NCI-H82 (cell line): ENCODE measurements at regions not wholly inside any gene's neighbourhood (a gene's known extent, or its start where the extent isn't known, plus 50 kb on each side); places are given as distances from the start of the nearest gene placed in this dataset.

Source experiments
- DNase-seq: peaks from one replicate; lab custom pipeline; 2025; lab: John Stamatoyannopoulos, UW

DNA sequence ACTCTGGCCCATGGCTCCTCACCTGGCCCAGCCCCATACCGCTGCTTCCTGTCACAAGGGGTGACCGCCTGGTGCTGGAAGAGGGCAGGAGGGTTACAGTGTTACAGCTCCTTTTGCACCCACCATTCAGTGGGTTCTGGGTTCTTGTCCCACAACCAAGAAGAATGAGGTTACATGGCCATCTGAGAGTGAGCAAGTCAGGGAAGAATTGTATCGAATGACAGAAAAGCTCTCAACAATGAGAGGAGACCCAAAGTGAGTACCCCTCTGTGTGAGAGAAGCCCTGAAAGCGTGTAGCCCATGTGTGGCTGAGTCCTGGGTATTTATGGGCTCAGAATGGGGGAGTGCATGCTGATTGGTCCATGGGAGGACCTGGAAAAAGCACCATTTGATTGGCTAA lies 888.5 kb downstream of the ADGRL2 start:
- DNase-seq, result no peak

DNA sequence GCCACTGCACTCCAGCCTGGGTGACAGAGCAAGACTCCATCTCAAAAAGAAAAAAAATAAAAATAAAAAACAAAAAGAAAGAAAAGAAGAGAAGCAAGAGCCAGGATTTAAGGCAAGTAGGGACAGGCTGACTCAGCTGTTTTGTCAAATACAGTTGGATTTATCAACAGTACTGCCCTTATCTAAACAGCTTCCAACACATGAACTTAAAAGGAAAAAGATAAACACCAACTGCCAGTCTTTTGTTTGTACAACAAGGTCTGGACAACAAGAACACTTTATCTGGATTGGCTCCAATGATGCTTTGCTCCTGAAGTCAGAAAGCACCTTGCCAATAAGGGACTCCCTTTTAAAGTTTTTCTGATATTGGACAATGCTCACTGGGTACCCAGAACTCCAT lies 886.0 kb downstream of the ADGRL2 start:
- DNase-seq, result no peak

DNA sequence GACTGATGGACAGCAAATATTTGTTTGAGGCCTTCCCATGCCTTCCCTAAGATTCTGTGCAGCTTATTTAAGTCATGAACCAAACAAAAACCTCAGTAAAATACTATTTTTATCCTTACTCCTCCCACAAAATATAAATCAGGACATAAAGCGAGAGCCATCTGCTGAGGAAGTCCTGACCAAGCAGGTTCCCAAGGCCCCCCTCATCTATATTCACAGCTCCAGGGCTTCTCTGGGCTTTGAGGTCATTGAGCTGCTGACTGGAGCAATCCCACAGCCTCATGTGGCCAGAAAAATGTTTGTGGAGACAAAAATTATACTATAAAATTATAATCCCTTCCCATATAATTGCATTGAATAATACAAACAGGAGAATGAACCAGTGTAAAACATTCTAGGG lies 846.2 kb downstream of the ADGRL2 start:
- DNase-seq, result no peak

DNA sequence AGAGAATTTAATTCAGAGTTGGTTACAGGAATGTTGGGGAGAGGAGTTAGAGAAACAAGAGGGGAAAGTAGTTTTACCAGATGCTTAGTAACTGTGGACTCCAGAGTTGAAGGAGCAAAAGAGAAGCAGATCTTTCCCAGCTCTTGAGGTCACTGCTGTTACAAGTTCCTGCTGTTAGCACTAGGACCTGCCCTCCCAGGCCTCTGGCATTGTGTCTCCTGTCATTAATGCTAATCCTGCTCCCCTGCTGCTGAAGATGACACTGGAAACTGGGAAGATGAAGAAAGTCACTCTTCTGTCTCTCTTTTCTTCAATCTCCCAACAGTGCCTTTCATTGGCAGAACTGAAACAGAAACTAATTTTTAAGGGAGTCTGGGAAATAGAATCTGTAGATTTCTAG lies 845.6 kb downstream of the ADGRL2 start:
- peak; percentile 8 for DNase-seq

DNA sequence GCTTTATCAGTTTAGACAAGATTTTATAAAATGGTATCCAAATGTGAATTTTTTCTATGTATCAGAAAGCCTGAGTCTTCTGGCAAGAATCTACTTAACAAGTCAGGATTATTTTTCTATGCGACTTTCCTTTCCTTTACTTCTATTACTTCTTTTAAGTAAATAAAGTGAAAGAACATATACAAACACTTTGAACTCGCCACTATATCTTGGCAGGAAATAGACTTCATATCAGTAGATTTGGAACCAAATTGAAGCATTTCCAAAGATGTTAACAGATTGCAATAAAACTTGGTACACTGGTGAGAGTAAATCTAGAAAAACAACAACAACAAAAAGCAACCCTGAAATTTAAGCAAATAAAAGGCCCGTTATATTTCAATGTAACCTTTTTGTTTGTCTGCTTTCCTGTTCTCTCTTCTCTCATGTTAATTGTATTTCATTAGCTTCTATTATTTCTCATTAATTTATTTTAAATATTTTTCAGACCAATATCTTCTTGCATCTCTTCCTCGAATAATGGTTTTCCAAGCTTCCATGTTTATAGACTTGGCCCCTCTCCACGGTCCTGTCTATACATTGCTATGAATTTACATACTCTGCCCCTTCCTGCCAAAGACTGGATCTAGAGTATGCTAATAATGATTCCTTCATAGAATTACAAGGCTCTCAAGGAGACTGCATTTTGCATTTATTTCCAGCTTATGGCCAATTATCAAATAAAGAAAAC lies 843.6 kb downstream of the ADGRL2 start:
- no peak for DNase-seq

DNA sequence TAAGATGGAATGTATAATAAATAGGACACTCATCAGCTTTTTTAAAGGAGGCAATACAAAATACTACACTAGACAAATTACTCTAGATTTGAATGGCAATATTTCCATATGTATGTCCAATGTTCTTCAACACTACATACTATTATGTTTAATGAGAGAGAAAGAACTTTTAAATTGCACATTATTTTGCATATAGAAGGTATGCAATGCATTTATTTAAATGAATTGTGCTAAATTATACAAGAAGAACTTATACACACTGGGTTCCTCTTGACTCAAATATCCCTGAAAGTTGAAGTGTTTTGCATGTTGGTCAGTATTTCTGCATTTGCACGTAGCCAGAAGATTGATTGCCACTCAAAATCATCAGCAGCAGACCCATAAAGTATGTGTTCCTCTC lies 839.6 kb downstream of the ADGRL2 start:
- DNase-seq, result no peak

DNA sequence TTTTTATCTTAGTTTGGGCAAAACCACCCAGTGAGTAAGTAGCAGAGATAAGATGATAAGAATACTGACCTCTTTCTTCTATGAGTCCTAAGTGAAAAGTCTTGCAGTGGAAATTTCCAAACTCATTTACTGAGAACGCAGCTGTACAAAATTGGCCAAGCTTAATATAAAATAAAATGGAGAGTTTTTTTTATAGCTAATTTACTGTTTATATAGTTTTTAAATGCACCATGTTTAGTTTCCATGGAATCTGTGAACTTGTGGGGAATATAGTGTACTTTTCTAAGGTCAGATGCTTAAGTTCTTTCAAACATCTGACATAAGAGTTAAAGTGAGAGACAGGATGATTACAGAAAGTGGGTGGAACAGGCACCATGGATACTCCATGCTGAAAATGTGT lies 833.5 kb downstream of the ADGRL2 start:
- DNase-seq, result no peak

DNA sequence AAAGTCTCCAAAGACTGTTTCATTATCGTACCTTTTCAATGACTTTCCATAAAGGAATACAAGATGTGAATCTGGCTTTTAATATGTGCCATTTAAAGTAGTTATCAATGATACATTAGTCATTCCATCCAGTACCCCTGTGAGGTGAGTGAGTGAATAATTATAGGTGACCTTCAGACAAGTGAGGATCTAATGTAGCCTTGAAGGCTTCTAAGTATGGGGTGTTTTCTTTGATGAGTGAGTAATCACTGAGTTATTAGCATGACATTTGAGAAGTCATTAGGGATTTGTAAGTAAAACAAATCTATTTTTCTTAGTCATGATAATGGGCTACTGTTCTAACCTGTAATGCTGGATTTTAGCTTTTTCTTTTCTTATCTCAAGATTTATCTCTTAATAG lies 831.4 kb downstream of the ADGRL2 start:
- no peak for DNase-seq

DNA sequence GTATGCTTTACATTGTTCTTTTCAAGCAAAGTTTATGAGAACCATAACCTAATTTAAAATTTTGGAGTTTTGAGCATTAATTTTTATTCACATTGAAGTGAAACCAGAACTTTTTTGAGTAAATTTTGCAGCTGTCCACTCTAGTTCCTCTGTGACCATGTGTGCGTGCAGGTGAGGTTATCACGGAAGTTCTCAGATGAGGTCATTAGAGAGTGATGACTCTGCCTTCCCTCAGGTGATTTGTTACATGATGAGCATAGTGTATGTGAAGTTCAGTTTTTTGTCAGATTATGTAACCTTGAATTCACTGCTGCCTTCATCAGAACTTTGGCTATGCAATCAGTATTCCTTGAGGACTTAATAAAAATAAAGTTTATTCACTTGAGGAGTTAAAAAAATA lies 828.2 kb downstream of the ADGRL2 start:
- DNase-seq, result no peak

DNA sequence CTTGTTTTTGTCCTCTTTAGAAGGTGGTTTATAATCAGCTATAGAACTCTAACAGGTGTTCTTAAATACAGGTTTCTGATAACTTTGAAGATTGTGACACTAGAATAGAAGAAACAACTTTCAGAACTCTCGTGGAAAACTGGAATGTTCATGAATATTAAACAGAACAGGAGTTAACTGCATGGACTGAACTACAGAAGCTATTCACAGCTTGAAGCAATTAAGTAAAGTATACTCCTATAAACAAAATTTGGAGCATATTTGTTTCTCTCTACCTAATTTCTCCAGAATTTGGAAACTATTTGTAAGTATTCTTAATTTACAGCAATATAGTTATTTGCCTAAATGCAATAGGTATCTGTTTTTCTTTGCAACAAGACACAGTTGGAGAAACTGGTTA lies 824.8 kb downstream of the ADGRL2 start:
- no peak for DNase-seq

DNA sequence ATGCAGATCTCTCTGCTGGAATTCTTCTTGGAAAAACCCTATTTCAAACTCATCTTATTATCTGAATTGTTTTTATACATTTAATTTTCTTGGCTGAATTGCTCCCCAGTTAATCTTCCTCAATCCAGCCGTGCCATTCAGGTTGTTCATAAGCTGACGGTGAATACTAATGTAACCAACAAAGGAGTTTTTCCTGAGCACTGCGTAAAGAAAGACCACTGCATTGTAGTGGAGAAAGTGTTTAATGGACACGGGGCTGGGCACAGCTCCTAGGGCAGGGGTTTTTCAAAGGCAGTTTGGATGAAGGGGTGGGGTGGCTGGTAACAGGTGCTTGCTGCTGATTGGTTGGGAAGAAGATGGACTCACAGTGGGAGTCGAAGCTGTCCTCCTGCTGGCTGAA lies 820.3 kb downstream of the ADGRL2 start:
- DNase-seq, result no peak

DNA sequence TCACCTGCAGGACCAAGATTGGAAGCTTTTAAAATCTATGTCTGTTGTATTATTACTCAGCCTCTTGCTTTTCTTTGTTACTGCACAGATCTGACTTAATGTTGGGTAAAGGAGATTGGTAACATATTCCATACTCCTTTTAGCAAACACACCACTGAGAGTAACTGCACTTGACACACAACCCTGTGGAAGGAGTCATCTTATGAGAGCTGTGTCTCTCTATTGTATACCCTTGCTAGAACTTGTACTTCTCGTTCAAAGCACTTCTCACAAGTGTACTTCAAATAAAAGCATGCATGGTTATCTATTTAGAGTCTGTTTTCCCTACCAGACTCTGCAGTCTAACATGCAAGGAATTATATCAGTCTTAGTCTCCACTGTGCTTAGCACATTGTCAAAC lies 813.4 kb downstream of the ADGRL2 start:
- no peak for DNase-seq

DNA sequence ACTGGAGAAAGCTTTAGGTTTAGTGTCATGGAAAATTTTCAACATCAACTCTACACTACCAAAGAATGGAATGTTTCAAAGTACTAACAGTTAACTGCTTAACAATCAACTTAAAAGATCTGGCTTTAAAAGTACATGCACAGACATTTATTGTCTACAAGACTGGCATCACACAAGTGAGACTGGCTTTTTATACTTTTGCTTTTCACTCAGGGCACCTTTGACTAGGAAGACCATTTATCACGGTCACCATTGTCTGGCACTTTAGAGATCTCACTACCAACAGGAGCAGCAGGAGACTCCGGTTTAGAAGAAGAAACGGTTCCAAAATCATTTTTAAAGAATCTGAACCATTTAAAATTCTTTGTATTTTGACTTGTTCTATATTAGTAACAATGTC lies 812.3 kb downstream of the ADGRL2 start:
- DNase-seq, result no peak

DNA sequence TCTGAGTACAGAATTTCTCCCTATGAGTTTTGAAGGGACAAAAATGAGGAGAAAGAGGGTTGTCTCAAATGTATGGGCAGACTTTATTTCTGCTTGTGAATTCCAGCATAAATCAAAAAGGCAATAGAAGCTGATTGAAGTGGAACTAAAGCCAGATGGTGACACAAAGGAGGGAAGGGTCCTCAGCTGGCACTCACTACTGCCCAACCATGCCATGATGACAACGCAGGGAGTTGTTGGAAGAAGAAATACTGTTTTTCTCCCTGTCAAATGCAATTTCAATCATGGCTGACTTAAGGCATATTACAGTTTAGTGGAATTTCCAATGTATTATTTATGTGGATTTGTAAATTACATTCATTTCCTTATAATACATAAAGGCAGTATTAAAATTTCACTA lies 805.8 kb downstream of the ADGRL2 start:
- DNase-seq, result no peak

DNA sequence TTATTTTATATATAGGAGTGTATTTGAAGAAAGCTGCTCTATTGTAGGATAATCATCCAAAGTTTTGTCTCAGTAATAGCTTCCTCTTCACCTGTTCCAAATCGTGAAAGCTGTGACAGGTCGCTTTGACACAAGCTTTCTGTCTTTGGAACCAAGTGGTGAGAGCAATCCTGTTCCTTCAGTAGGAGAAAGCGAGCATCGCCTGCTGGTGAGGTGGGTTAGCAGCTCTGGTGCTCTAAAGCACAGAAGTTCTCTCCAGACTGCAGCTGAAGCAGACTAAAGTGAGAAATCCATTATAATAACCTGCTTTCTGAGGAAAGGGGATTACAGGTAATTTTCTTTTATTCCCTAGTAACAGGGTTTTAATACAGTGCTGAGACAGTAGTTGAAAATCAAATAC lies 803.8 kb downstream of the ADGRL2 start:
- peak; percentile 16 for DNase-seq

DNA sequence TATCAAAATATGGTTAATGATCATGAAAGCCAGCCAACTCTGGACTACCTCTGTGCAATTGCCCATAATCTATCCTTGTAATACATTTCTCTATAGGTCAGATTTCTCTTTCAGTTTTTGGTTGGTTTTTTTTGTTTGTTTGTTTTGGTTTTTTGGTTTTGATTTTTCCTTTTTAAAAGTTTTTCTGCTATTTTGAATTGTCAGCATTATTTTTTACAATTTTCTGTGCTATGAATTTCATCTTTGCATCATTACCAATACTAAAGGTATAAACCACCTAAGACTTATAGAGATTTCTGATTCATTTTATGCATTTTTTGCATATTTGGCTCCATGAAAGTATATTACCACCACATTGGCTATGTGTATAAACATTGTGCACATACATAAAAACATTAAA lies 799.6 kb downstream of the ADGRL2 start:
- DNase-seq, result no peak

DNA sequence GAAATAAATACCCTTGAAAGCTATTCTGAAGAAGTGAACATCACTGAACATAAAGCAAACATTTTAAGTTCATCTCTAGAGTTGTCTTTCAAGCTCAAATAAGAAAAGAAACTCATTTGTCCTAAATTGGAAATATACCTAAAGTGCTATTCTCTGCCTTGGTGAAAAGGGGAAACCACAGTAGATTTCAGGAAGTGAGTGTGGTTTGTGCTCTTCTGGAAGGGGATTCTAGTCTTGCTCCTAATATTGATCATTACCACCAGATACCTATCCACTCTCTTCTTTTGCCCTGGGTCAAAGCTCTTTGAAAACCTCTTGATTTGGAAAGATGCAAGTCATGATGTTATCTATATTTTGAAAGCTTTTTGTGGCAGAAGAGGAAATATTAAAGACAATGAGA lies 798.1 kb downstream of the ADGRL2 start:
- DNase-seq, result no peak

DNA sequence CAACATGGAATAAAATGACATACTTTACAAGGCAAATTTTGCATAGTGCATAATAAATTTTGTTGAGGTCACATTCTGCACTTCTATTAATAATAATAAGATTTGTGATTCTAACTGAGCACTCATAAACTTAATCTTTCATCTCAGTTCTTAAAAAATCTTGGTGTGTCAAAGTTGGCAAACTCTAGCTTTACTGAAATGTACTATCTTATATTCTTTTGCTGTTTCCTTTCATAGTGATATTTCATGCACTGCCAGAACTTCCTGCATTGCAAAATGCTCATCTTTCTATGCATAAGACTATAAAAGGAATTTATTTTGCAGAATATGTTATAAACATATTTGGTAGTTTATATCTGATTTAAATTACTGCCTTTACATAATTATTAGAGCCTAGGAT lies 797.6 kb downstream of the ADGRL2 start:
- no peak for DNase-seq

DNA sequence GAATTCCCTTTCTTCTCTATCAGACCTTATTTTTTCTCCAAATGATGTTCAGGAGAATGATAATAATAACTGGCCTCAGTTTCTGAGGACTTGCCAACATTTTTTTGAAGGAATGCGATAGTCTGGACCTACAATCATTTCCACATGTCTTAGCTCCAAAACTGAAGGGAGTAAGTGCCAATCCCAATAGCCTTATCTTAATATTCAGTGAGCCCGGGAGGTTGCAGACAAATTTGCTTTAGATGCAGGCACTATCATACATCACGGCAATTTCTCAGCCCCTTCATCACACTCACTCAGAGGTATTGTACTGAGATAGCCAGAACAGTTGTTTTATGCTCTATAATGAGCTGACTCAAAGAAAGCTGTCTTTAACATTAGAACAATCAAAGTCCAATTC lies 796.9 kb downstream of the ADGRL2 start:
- DNase-seq, result no peak

DNA sequence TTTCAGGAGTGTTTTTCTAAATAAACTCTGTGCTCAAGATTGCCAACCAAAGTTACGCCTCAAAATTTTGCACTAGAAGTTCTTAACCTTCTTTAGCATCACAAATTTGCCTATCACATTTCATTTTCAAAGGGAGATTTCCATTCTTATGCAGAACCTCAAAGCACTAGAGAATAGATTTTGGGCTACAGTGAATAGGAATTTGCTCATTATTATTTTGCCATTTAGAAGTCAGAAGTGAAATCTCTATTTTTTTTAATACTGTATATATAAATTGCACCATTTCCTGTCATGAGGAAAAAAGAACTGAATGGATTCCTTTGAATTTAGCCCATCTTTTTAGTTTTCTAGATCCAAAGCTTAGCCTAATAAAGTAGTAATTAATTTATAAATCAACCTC lies 796.4 kb downstream of the ADGRL2 start:
- no peak for DNase-seq

DNA sequence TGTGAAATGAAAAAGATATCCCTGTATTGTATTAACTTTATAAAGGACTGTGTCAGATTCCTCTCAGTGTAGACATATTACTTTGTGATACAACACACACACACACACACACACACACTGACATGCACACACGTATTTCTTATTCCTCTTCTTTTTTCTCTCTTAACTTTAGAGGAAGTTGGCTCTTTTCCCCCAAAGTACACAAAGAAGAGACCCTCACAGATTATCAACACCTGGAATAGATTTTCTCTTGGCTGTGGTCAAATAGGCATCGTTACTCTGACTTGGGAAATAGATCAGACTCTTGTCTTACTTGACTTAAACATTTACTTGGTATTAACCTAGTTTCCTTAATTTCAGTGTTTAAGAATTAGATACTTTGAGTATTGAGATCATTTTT lies 792.8 kb downstream of the ADGRL2 start:
- DNase-seq, result no peak

DNA sequence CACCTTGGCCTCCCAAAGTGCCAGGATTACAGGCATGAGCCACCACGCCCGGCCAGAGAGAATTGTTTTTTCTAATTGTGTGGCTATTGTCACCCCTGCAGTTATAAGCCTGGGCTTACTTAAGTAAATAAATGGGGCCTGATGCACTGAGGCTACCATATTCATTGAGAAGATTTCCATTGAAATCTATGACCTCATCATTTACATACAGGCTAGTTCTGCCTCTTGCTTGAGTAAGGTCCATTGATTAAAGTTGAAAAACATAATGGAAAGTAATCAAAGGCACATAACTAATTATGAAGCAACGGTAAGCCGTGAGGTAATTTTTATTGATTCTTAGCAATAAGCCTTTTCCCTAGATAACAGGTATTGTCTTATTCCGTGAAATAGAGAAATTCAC lies 788.9 kb downstream of the ADGRL2 start:
- DNase-seq, result no peak

DNA sequence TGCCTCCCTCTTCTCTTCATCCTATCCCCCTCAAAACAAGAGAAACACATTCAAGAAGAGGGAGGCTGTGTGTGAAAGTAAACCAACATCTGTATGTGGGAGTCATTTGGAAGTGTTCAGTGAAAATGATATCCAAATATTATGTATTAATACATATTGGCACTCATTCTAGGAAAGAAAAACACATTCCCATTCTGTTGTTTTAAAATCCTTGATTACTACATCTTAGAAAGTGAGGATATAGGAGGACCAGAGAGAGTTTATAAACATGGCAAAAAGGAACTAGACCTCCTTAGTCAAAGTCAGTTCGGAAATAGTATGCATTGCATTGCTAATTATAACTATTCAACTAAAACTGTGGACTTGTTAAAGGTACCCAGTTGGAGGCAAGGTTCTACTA lies 786.6 kb downstream of the ADGRL2 start:
- no peak for DNase-seq

DNA sequence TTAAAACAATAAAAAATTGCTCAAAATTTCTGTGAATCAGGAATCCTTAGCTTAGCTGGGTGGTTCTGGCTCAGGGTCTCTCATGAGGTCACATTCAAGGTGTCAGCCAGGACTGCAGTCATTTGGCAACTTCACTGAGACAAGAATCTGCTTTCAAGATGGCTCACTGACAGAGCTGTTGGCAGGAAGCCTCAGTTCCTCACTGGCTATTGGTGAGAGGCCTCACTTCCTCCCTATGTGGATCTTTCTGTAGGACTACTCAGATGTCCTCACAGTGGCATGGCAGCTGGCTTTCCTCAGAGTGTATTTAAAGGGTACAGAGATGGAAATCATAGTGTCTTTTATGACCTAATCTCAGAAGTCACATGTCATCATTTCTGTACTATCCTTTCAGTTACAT lies 785.7 kb downstream of the ADGRL2 start:
- no peak for DNase-seq

DNA sequence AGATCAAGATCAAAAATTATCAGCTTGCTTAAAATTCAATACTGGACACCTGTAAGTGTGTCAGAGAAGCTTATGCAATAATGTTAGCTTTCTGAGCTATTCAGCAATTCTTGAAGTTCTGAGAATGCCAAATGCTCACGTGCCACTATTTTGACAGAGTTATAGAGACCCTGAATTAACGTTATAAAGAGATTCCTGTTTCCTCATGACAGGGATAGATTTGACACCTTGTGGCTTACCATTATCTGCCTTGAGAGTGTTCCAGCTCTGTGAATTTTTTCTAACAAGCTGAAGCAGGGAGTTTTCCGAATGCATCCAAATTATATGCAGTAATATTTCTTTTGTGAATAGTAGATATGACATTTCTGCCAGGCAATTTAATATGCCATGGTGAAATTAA lies 781.6 kb downstream of the ADGRL2 start:
- no peak for DNase-seq
